Tibial artery (tissue), 4 donors: ENCODE measurements at regions not wholly inside any gene's neighbourhood (a gene's known extent, or its start where the extent isn't known, plus 50 kb on each side); places are given as distances from the start of the nearest gene placed in this dataset.
"Not testable (repeated sequence)": the region's sequence is repeated elsewhere in the genome, so short reads cannot be mapped to it uniquely, and the experiment has no call there.

Experiments used
- DNase-seq, 2 donors: peaks; one replicate each; pipeline ENCODE4 v3.0.0-alpha.2; 2019
- H3K27ac ChIP-seq, 2 donors: fragments of 200-600 bp; sonication (generic) in 1 of 2; 1 replicate in 1 of 2; 2 replicates in 1 of 2; pipeline ENCODE4 v1.5.1; 2018 to 2019; ENCODE audit warnings: mild to moderate bottlenecking in 1 of 2
- H3K27me3 ChIP-seq, 2 donors: fragments of 200-600 bp; sonication (generic) in 1 of 2; one replicate each; pipeline versions ENCODE4 v1.5.1 to v1.6.0; 2016 to 2019
- H3K36me3 ChIP-seq, 3 donors: fragments of 200-600 bp; sonication (generic) in 2 of 3; one replicate each; pipeline ENCODE4 v1.5.1; 2016 to 2019; ENCODE audit warnings: mild to moderate bottlenecking in 2 of 3
- H3K4me1 ChIP-seq, 4 donors: fragments of 200-600 bp; sonication (generic) in 2 of 4; 1 replicate in 3 of 4; 2 replicates in 1 of 4; pipeline ENCODE4 v1.5.1; 2016 to 2019
- H3K4me3 ChIP-seq, 2 donors: fragments of 200-600 bp; sonication (generic) in 1 of 2; 1 replicate in 1 of 2; 2 replicates in 1 of 2; pipeline ENCODE4 v1.5.1; 2018 to 2019; ENCODE audit warnings: mild to moderate bottlenecking in 2 of 2
- H3K9me3 ChIP-seq, 3 donors: fragments of 200-600 bp; sonication (generic) in 1 of 3; one replicate each; pipeline ENCODE4 v1.5.1; 2016 to 2019
- CTCF ChIP-seq, 2 experiments: fragments of 200-600 bp in 1 of 2; fragments of 450-650 bp in 1 of 2; IDR thresholded peaks; one replicate each; pipeline ENCODE4 v1.5.1; 2017 to 2019; ENCODE audit warnings: antibody characterized with exemption in 2 of 2, mild to moderate bottlenecking in 1 of 2, moderate library complexity in 1 of 2
- intact Hi-C: fragments of 100-400 bp; cut with DNase I; formaldehyde crosslinking; loops from one replicate; pipeline ENCODE4 v1.15.0; 2023; ENCODE audit warnings: low total_unique reads

- H3K4me3 ChIP-seq: peak overlapping the region; percentile 59
- no peak for TF ChIP-seq CTCF (IDR thresholded peaks at IDR 0.05)
- H3K27ac ChIP-seq: peak overlapping the region; percentile 56 to 78
- intact Hi-C loops: loop anchor here (10.0 kb wide), 1 partner anchor 1085 kb away; a partner anchor contains a TSS
- no peaks in the 10 kb centered on the region for H3K9me3 ChIP-seq
- no peak for DNase-seq
- H3K36me3 ChIP-seq: no peaks in the 10 kb centered on the region
- no peaks in the 10 kb centered on the region for H3K27me3 ChIP-seq
- peaks cover 0 to 21% (median 5%) of the 10 kb centered on the region in 4 donors for H3K4me1 ChIP-seq
These were observed 107.5 kb upstream of the PRSS16 start for GRCh38 chr6:27139756-27140579.

DNA sequence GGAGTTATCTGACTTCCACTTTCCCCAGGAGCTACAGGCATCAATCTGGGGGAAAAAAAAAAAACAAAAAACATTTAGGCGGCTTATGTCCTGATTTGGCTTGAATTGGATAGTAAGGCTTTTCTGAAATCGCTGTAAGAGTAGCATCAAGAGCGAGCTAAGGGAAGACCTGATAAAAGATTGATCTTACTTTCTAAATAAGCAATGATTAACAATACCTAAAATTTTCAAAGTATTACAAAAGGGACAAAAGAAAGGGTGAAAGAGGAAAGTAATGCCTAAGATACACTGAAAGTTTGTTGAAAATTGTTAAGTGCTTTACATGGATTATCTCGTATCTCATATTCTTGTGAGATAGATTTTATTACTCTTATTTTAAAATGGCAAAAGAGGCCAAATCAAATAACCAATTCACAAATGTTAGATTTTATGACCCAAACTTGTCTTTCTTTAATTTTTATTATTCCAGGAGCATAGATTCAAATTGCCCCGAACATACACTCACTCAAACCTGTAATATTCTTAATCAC is 106.4 kb upstream of the PRSS16 start:
- Histone ChIP-seq H3K36me3 (no peaks in the 10 kb centered on the region), H3K4me3 (no peak overlapping the region), H3K27ac (no peak overlapping the region), H3K27me3 (no peaks in the 10 kb centered on the region), H3K9me3 (no peaks in the 10 kb centered on the region), H3K4me1 (peaks cover 0 to 26% (median 6%) of the 10 kb centered on the region in 4 donors)
- intact Hi-C loops: no loop called here
- TF ChIP-seq CTCF (IDR thresholded peaks at IDR 0.05): no peak
- no peak for DNase-seq

GRCh38 chr6:27141529-27142015 is 105.9 kb upstream of the PRSS16 start:
- intact Hi-C loops: no loop called here
- H3K9me3 ChIP-seq: no peaks in the 10 kb centered on the region
- no peaks in the 10 kb centered on the region for H3K36me3 ChIP-seq
- no peak for DNase-seq
- H3K4me3 ChIP-seq: no peak overlapping the region
- no peak overlapping the region for H3K27ac ChIP-seq
- no peak for TF ChIP-seq CTCF (IDR thresholded peaks at IDR 0.05)
- peaks cover 0 to 26% (median 6%) of the 10 kb centered on the region in 4 donors for H3K4me1 ChIP-seq
- H3K27me3 ChIP-seq: no peaks in the 10 kb centered on the region

DNA sequence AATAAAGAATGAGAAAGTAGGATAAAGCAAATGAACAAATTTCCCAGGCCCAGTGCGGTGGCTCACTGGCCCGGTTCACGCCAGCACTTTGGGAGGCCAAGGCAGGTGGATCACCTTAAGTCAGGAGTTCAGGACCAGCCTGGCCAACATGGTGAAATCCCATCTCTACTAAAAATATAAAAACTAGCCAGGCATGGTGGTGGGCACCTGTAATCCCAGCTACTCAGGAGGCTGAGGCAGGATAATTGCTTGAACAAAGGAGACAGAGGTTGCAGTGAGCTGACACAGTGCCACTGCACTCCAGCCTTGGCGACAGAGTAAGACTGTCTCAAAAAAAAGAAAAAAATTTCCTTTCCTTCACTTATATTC is 104.5 kb upstream of the PRSS16 start:
- H3K9me3 ChIP-seq, H3K36me3 ChIP-seq, intact Hi-C loops, DNase-seq, H3K27me3 ChIP-seq, H3K4me3 ChIP-seq, H3K27ac ChIP-seq: not testable (repeated sequence)
- peaks cover 0 to 33% (median 10%) of the 10 kb centered on the region in 4 donors for H3K4me1 ChIP-seq

GRCh38 chr6:27143474-27144026 is 104.0 kb upstream of the PRSS16 start:
- intact Hi-C loops: no loop called here
- no peaks in the 10 kb centered on the region for H3K9me3 ChIP-seq
- H3K4me3 ChIP-seq: no peak overlapping the region
- H3K27ac ChIP-seq: no peak overlapping the region
- H3K4me1 ChIP-seq: peaks cover 0 to 33% (median 10%) of the 10 kb centered on the region in 4 donors
- H3K27me3 ChIP-seq: no peaks in the 10 kb centered on the region
- no peak for TF ChIP-seq CTCF (IDR thresholded peaks at IDR 0.05)
- DNase-seq: no peak
- H3K36me3 ChIP-seq: no peaks in the 10 kb centered on the region

- intact Hi-C loops: no loop called here
These were observed 102.8 kb upstream of the PRSS16 start for GRCh38 chr6:27144740-27145079.

More at GRCh38 chr6:27144740-27145079, 102.8 kb upstream of the PRSS16 start:
- Histone ChIP-seq H3K36me3 (no peaks in the 10 kb centered on the region), H3K27ac (peak overlapping the region in 1 of 2 donors; percentile 87), H3K4me3 (peak overlapping the region; percentile 62 to 78), H3K9me3 (no peaks in the 10 kb centered on the region), H3K4me1 (peaks cover 0 to 26% (median 10%) of the 10 kb centered on the region in 4 donors), H3K27me3 (no peaks in the 10 kb centered on the region)
- TF ChIP-seq CTCF (IDR thresholded peaks at IDR 0.05): no peak
- no peak for DNase-seq
